CD14-positive monocyte (primary cell): ENCODE measurements at regions not wholly inside any gene's neighbourhood (a gene's known extent, or its start where the extent isn't known, plus 50 kb on each side); places are given as distances from the start of the nearest gene placed in this dataset.

Experiments
- DNase-seq, 3 donors: peaks; one replicate each; pipeline ENCODE4 v3.0.0-alpha.2; 2011 to 2022
- H2AFZ ChIP-seq: 2 replicates; pipeline ENCODE4 v1.6.0; 2012; ENCODE audit warnings: mild to moderate bottlenecking, low read depth, low read length, inconsistent platforms; ENCODE audit not compliant: insufficient read depth, poor library complexity, severe bottlenecking
- H3K27ac ChIP-seq, 2 donors: 1 replicate in 1 of 2; 2 replicates in 1 of 2; pipeline ENCODE4 v1.5.1; 2012 to 2013; ENCODE audit warnings: low read length in 2 of 2, control low read depth in 1 of 2, inconsistent platforms in 1 of 2, low read depth in 1 of 2, mild to moderate bottlenecking in 1 of 2
- H3K27me3 ChIP-seq, 2 donors: one replicate each; pipeline versions ENCODE4 v1.6.0 to v1.6.1; 2011 to 2013; ENCODE audit warnings: low read length in 2 of 2; ENCODE audit not compliant: control insufficient read depth in 2 of 2, insufficient read depth in 2 of 2
- H3K36me3 ChIP-seq, 2 donors: replicated peaks in 1 of 2; 1 replicate in 1 of 2; 2 replicates in 1 of 2; pipeline versions ENCODE4 v1.5.1 to v1.6.1; 2012 to 2013; ENCODE audit warnings: low read length in 2 of 2, control low read depth in 1 of 2, inconsistent platforms in 1 of 2, mild to moderate bottlenecking in 1 of 2; ENCODE audit not compliant: insufficient read depth in 2 of 2, control insufficient read depth in 1 of 2
- H3K4me1 ChIP-seq, 2 donors: 1 replicate in 1 of 2; 2 replicates in 1 of 2; pipeline versions ENCODE4 v1.5.1 to v1.6.1; 2012 to 2013; ENCODE audit warnings: low read length in 2 of 2, control low read depth in 1 of 2, inconsistent platforms in 1 of 2, mild to moderate bottlenecking in 1 of 2, moderate library complexity in 1 of 2; ENCODE audit not compliant: insufficient read depth in 2 of 2, control insufficient read depth in 1 of 2
- H3K4me2 ChIP-seq: replicated peaks from 2 replicates; pipeline ENCODE3; 2012; ENCODE audit warnings: low read length, moderate library complexity, mild to moderate bottlenecking; ENCODE audit not compliant: poor library complexity, severe bottlenecking; ENCODE audit errors: extremely low read depth
- H3K4me3 ChIP-seq, 3 experiments: fragments of 200-600 bp in 1 of 3; sonication (generic) in 1 of 3; replicated peaks in 1 of 3; 1 replicate in 2 of 3; 2 replicates in 1 of 3; pipeline ENCODE4 v1.5.1; 2011 to 2013; ENCODE audit warnings: low read length in 3 of 3, mild to moderate bottlenecking in 3 of 3, control low read depth in 2 of 3, low read depth in 2 of 3, inconsistent platforms in 1 of 3, moderate library complexity in 1 of 3
- H3K79me2 ChIP-seq: 2 replicates; pipeline ENCODE4 v1.6.0; 2012; ENCODE audit warnings: mild to moderate bottlenecking, control low read depth, inconsistent platforms, low read length, moderate library complexity; ENCODE audit not compliant: insufficient read depth
- H3K9ac ChIP-seq: 2 replicates; pipeline ENCODE4 v1.6.0; 2017; ENCODE audit warnings: low read length, mild to moderate bottlenecking; ENCODE audit not compliant: insufficient read depth, poor library complexity, severe bottlenecking
- H3K9me3 ChIP-seq, 2 donors: replicated peaks in 1 of 2; 1 replicate in 1 of 2; 2 replicates in 1 of 2; pipeline versions ENCODE4 v1.5.1 to v1.6.1; 2012 to 2013; ENCODE audit warnings: low read length in 2 of 2, control low read depth in 1 of 2; ENCODE audit not compliant: control insufficient read depth in 1 of 2, insufficient read depth in 1 of 2
- H4K20me1 ChIP-seq: 2 replicates; pipeline ENCODE4 v1.6.0; 2012; ENCODE audit warnings: mild to moderate bottlenecking, low read length, control low read depth, moderate library complexity; ENCODE audit not compliant: insufficient read depth
- H3K27ac Mint-ChIP-seq, 7 donors: one replicate each; pipeline ENCODE4 v1.8.0; 2020; ENCODE audit warnings: mild to moderate bottlenecking in 7 of 7, mixed read lengths in 7 of 7, moderate library complexity in 6 of 7, inconsistent platforms in 2 of 7
- H3K27me3 Mint-ChIP-seq, 3 donors: one replicate each; pipeline ENCODE4 v1.8.0; 2021 to 2022; ENCODE audit warnings: low read depth in 3 of 3, mild to moderate bottlenecking in 3 of 3, mixed read lengths in 3 of 3, moderate library complexity in 3 of 3, inconsistent platforms in 1 of 3
- H3K36me3 Mint-ChIP-seq, 2 donors: one replicate each; pipeline ENCODE4 v1.8.0; 2020; ENCODE audit warnings: mixed read lengths in 2 of 2, inconsistent platforms in 1 of 2, mild to moderate bottlenecking in 1 of 2
- H3K4me1 Mint-ChIP-seq: one replicate; pipeline ENCODE4 v1.8.0; 2020; ENCODE audit warnings: mild to moderate bottlenecking, mixed read lengths
- H3K4me3 Mint-ChIP-seq, 2 donors: one replicate each; pipeline ENCODE4 v1.8.0; 2020; ENCODE audit warnings: mild to moderate bottlenecking in 2 of 2, mixed read lengths in 2 of 2, moderate library complexity in 1 of 2
- H3K9me3 Mint-ChIP-seq, 7 donors: one replicate each; pipeline ENCODE4 v1.8.0; 2020 to 2022; ENCODE audit warnings: mixed read lengths in 7 of 7, mild to moderate bottlenecking in 6 of 7, moderate library complexity in 6 of 7, inconsistent platforms in 2 of 7
- CTCF ChIP-seq: fragments of 200-600 bp; IDR thresholded peaks from one replicate; pipeline ENCODE4 v1.8.0; 2022; ENCODE audit warnings: antibody characterized with exemption, mild to moderate bottlenecking
- WGBS: methylation state at CpG from one replicate; pipeline ENCODE4 v1.1.5; 2013; ENCODE audit warnings: missing lambda C conversion rate; ENCODE audit not compliant: insufficient coverage; 5-methylcytosine and 5-hydroxymethylcytosine counted together
- intact Hi-C, 2 donors: fragments of 100-400 bp; cut with micrococcal nuclease; formaldehyde crosslinking; loops; one replicate each; pipeline versions ENCODE4 v1.15.0 to v1.15.1; 2023

- no peak overlapping the region for H3K4me2 ChIP-seq
- no peaks in the 10 kb centered on the region for H3K36me3 ChIP-seq
- H3K4me1 ChIP-seq, result no peaks in the 10 kb centered on the region
- H3K27ac ChIP-seq, result no peak overlapping the region
- no peaks in the 10 kb centered on the region for H3K4me1 Mint-ChIP-seq
- H3K4me3 ChIP-seq, result no peak overlapping the region
- no peaks in the 10 kb centered on the region for H4K20me1 ChIP-seq
- no peak for DNase-seq
- no CpG with 5 or more reads among the region's 2 CpGs for WGBS
- H2AFZ ChIP-seq, result no peak overlapping the region
- H3K9me3 ChIP-seq, result peaks cover 16 to 24% of the 10 kb centered on the region in 2 donors
- H3K79me2 ChIP-seq, result no peaks in the 10 kb centered on the region
- no peak overlapping the region for H3K4me3 Mint-ChIP-seq
- H3K36me3 Mint-ChIP-seq, result no peaks in the 10 kb centered on the region
- no peaks in the 10 kb centered on the region for H3K27me3 Mint-ChIP-seq
- intact Hi-C loops, result no loop called here
- H3K27me3 ChIP-seq, result no peaks in the 10 kb centered on the region
- peaks cover 2 to 14% (median 8%) of the 10 kb centered on the region in 7 donors for H3K9me3 Mint-ChIP-seq
- no peak overlapping the region for H3K9ac ChIP-seq
- TF ChIP-seq CTCF, result no peak
- no peak overlapping the region for H3K27ac Mint-ChIP-seq
Observed at GRCh38 chr5:44652674-44653073, 156.1 kb upstream of the MRPS30 start.

- H3K9me3 ChIP-seq, result peaks cover 5 to 14% of the 10 kb centered on the region in 2 donors
- H3K27ac Mint-ChIP-seq, result no peak overlapping the region
- H3K9ac ChIP-seq, result no peak overlapping the region
- H3K27ac ChIP-seq, result no peak overlapping the region
- WGBS, result 51% methylated on average over 3 of the region's 4 CpGs
- no peaks in the 10 kb centered on the region for H3K4me1 ChIP-seq
- H3K4me3 ChIP-seq, result no peak overlapping the region
- no peak for TF ChIP-seq CTCF
- intact Hi-C loops, result no loop called here
- no peak overlapping the region for H2AFZ ChIP-seq
- H3K27me3 Mint-ChIP-seq, result no peaks in the 10 kb centered on the region
- no peaks in the 10 kb centered on the region for H3K36me3 Mint-ChIP-seq
- no peaks in the 10 kb centered on the region for H3K27me3 ChIP-seq
- no peak overlapping the region for H3K4me2 ChIP-seq
- no peaks in the 10 kb centered on the region for H3K4me1 Mint-ChIP-seq
- H3K36me3 ChIP-seq, result no peaks in the 10 kb centered on the region
- H3K4me3 Mint-ChIP-seq, result no peak overlapping the region
- DNase-seq, result no peak
- H3K9me3 Mint-ChIP-seq, result peaks cover 0 to 6% (median 2%) of the 10 kb centered on the region in 7 donors
- H3K79me2 ChIP-seq, result no peaks in the 10 kb centered on the region
- H4K20me1 ChIP-seq, result no peaks in the 10 kb centered on the region
Observed at GRCh38 chr5:44646016-44646415, 162.7 kb upstream of the MRPS30 start.
